MV-4-11 (cell line): ENCODE measurements at regions not wholly inside any gene's neighbourhood (a gene's known extent, or its start where the extent isn't known, plus 50 kb on each side); places are given as distances from the start of the nearest gene placed in this dataset.
"Not testable (repeated sequence)": the region's sequence is repeated elsewhere in the genome, so short reads cannot be mapped to it uniquely, and the experiment has no call there.

ENCODE experiments used
- DNase-seq: peaks from one replicate; lab custom pipeline; 2025; lab: John Stamatoyannopoulos, UW

DNA sequence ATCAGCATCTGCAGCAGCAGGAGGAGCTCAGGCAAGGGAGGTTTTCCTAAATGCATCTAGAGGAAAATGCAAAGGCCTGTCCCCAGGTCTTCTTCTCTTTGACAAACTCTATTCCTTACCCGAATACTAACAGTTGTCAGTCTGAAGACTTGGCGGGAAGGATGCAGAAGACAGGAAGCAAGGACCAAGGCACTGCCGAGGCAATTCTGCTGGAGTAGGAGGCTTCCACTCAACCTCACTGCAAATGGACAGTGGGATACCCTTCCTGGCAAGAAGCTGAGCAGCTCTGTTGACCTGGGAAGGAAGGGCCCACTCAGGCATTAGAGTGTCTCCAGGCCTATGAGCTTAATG, 373.0 kb downstream of the CCSER2 start:
- no peak for DNase-seq

DNA sequence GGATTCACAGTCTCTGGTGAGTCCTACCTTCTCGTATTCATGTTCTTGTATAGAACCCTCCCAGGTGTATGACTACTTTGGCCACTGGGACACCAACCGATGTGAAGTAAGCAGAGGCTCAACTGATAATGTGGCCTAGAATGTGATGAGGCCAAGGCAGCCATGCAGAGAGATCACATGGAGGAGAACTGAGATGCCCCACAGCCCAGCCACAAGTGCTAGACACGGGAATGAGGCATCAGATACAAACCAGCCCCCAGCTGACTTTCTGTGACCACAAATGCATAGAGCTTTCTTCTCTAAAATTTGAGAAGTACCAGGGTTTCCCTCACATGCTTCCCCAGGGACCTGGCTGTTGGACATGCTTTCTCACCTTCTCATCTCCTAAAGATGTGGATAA, 375.7 kb downstream of the CCSER2 start:
- no peak for DNase-seq

DNA sequence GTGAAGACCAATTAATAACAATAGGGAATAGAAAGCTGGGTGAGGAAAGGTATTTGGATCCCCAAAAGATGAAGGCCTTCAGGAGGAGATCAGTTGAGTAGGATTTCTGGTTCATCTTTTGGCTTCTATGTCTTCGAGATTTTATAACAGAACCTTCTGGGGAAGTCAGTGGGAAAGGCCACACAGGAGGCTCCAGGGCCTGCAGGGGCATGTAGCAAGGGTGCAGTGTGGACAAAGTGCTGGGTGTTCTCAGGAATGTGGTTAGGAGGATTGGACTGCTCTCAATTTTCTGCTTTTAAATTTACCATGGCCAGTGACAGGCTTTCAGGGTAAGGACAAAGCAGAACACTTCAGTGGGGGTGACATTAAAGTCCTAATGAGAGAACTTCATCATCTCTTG, 378.0 kb downstream of the CCSER2 start:
- no peak for DNase-seq

DNA sequence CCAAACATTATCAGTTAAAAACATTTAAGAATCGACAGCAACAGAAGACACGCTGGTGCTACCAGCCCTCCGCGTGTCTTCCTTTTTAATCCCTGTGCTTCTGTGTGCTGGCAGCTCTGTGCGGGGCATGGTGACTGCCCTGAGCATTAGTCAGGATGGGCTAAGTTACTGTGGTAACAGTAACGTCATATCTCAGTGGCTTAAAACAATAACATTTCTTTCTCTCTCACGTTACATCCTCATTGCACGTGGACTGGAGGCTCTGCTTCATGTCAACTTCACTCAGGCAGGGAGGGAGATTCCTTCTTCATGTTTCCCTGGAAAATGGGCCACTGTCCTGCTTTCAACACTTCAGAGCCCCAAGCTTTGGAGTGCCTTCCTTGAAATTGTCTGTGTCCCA, 378.5 kb downstream of the CCSER2 start:
- DNase-seq, result no peak

DNA sequence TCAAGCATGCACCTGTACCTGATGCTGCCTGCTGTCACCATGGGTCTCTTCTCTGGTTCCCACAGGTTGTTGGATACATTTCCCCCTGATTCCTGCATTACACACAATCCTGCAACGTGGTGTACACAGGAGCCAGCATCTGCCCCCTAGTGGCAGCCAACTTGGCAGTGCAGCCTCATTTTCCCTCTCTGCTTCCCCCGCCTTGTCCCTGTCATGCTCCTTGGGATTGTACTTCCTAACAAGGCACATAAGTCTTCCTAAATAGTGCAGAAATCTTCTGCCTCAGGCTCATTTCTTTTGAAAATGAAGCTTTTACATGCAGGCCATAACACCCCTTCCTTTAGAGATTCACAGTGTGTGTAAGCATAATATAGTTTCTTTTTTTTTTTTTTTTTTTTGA, 387.5 kb downstream of the CCSER2 start:
- DNase-seq, result peak; percentile 2

DNA sequence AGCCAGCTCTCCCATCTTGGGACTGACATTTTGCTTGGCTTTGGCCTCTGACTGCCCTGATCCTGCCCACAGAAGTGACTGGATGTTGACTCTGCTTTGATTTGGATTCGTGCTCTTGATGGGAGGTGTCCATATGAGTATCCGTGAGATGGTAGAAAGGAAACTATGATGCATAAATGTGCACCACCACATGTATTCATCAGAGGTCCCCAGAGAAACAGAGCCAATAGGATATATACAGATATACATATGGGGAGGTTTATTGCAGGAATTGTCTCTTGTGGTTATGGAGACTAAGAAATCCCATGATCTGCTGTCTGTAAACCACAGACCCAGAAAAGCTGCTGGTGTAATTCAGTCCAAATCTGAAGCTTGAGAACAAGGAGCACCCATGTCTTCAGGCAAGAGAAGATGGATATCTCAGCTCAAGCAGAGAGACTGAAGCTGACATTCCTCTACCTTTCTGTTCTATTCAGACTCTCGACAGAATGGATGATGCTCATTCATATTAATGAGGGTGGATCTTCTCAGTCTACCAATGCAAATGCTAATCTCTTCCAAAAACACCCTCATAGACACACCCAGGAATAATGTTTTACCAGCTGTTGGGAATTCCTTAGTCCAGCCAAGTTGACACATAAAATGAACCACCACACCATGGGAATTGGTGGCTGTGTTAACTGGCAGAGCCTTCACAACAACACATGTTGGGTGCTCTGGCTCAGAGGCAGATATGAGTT, 390.7 kb downstream of the CCSER2 start:
- DNase-seq, result no peak

DNA sequence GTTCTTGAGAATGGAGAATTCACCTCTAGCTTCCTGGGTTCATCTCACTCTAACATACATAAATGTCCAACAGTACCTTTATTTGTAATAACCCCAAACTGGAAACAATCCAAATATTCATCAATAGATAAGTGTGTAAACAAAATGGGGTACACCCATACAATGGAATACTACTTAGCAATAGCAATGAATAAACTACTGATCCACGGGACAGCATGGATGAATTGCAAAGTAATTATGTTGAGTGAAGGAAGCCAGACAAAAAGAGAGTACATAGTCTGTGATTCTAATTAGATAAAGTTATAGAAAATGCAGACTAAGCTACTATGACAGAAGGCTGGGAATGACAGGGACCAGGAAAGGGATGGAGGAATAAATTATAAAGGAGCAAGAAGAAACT, 391.3 kb downstream of the CCSER2 start:
- no peak for DNase-seq

DNA sequence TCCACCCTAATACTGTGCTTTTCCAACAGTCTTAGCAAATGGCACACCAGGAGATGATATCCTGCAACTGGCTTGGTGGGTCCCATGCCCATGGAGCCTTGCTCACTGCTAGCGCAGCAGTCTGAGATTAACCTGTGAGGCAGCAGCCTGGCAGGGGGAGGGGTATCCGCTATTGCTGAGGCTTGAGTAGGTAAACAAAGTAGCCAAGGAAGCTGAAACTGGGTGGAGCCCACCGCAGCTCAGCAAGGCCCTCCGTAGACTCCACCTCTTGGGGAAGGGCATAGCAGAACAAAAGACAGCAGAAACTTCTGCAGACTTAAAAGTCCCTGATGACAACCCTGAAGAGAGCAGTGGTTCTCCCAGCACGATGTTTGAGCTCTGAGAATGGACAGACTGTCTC, 399.0 kb downstream of the CCSER2 start:
- no peak for DNase-seq

DNA sequence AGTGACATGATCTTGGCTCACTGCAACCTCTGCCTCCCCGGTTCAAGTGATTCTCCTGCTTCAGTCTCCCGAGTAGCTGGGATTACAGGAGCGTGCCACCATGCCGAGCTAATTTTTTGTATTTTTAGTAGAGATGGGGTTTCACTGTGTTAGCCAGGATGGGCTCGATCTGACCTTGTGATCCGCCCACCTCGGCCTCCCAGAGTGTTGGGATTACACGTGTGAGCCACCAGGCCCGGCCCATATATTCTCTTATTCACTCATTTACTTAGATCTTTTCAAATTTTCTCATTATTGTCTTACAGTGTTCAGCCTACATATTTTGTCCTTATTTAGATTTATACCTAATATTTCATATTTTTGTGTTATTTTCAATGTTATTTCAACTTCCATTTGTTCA, 410.7 kb downstream of the CCSER2 start:
- DNase-seq, result not testable (repeated sequence)

DNA sequence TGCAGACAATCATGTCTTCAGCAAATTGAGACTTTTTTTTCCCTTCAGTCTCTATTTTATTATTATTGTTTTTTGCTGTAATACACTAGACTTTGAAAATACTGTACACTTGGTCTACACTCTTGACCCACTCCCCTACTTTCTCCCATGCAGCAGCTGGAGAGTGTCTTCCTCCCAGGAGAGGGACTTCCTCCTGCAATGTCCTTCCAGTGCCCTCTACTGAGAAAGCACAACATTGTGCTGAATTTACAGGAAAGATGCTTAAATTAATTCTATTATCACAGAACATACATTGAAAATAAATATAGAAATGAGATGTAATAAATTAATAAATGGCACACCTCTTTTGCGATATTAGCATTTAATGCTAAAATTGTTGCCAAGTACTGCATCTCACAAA, 411.3 kb downstream of the CCSER2 start:
- no peak for DNase-seq

DNA sequence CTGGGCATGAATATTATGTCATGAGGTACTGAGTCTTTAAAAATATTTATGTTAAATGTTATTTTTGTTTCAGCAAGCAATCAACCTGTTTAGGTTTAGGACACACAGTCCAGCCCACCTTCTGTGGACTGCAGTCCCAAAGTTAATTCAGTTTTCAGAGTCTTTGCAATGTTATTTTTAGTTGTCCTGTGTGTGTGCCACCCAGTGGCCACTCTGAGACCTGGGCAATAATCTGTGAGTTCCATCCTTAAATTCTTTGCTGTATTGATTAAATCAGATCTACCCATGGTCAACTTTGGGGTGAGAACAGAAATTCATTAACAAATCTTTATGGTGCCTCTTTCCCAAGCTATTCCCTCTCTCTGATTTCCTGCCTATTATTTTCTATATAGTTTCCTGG, 415.1 kb downstream of the CCSER2 start:
- no peak for DNase-seq

DNA sequence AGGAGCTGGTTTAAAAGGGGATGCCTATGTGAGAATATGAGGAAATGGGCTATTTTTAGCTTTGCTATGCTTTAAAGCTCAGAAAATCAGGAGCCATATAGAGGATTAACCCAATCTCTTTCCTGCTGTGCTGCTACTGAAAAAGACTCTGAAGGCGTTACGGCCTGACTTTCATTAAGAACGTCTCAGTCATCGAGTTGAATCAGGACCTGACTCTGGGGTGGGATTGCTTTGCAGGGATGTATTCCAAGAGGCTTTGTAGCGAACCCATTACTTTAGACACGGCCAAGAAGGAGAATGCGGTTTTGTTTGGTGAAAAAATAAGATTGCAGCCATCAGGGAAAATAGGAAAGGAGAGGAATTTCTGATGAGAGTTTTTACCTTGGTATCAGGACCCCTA, 426.9 kb downstream of the CCSER2 start:
- DNase-seq, result no peak

DNA sequence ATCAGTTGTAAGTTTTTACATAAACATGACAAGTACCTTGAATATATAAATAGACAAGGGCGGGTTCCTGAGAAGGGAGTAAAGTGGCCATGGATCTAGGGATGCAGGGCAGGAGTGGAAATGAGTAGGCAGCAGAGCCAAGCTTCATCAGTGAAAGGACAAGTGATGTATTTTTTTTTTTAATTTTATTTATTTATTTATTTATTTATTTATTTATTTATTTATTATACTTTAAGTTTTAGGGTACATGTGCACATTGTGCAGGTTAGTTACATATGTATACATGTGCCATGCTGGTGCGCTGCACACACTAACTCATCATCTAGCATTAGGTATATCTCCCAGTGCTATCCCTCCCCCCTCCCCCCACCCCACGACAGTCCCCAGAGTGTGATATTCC, 428.3 kb downstream of the CCSER2 start:
- not testable (repeated sequence) for DNase-seq

DNA sequence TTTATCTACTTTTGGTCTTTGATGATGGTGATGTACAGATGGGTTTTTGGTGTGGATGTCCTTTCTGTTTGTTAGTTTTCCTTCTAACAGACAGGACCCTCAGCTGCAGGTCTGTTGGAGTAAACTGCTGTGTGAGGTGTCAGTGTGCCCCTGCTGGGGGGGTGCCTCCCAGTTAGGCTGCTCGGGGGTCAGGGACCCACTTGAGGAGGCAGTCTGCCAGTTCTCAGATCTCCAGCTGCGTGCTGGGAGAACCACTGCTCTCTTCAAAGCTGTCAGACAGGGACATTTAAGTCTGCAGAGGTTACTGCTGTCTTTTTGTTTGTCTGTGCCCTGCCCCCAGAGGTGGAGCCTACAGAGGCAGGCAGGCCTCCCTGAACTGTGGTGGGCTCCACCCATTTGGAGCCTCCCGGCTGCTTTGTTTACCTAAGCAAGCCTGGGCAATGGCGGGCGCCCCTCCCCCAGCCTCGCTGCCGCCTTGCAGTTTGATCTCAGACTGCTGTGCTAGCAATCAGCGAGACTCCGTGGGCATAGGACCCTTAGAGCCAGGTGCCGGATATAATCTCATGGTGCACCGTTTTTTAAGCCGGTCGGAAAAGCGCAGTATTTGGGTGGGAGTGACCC, 433.7 kb downstream of the CCSER2 start:
- DNase-seq, result not testable (repeated sequence)

DNA sequence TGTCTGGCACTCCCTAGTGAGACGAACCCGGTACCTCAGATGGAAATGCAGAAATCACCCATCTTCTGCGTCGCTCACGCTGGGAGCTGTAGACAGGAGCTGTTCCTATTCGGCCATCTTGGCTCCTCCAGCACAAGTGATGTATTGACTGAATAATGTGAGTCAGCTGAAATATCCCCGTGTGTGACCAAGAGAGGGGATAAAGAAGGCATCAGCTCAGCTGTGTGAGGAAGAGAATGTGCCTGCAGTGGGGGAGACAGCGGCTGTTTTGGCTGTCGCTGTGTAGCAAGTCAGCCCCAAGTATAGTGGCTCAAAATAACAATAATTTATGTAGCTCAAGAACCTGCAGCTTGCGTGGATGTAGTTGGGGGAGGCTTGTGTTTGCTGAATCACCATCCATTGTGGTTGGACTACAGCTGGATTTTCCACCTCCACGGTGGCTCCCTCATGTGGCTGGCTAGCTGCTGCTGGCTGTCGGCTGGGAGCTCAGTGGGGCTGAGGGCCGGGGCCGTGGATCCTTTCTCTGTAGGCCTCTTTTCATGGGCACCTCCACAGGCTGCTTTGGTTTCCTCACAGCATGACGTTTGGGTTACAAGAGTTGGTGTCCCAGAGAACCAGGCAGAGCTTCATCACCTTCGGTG, 434.5 kb downstream of the CCSER2 start:
- DNase-seq, result no peak

DNA sequence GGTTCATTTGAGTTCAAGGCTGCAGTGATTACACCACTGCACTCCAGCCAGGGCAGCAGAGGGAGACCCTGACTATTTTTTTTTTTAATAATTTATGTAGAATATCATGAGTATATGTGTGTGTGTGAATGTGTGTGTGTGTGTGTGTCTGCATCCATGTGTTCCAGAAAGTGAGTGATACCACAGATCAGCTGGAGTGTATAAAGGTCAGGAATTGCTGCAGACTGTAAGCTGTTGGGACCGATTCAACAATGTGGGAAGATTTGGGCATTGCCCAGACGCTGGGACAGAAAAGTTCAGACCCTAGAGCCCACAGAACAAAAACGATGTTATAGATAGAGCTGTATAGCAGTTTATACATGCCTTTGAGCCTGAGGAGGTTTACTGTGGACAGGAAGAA, 435.6 kb downstream of the CCSER2 start:
- no peak for DNase-seq

DNA sequence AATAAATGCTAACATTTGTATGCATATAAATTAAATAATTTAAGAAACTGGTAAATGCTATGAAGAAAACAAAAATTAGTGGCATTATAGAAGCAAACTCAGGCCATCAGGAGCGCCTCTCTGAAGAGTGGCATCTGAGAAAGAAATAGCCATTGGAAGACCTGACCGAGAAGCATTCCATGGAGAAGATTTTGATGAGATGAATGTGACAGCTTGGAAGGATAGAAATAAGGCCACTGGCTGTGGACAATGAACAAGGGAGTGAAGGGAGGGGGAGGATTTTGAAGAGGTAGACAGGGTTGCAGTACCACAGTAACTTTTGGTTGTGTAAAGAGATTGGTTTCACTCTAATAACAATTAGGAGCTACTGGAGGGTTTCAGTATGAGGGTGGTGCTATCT, 436.7 kb downstream of the CCSER2 start:
- no peak for DNase-seq

DNA sequence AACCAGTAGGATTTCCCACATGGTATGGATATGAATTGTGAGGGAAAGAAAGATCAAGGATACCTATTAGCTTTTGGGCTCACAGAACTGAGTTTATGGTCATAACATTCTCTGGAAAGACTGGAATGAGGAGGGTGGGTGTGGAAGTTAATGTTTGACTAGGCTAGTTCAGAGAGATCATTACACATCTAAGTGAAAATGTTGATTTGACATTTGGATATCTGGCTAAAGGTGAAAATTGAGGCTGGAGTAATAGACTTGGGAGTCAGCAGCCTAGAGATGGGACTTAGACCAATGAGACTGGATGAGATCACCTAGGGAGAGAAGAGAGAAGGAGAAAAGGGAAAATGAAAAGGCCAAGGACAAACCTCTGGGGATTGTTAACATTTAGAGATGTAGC, 437.3 kb downstream of the CCSER2 start:
- no peak for DNase-seq

DNA sequence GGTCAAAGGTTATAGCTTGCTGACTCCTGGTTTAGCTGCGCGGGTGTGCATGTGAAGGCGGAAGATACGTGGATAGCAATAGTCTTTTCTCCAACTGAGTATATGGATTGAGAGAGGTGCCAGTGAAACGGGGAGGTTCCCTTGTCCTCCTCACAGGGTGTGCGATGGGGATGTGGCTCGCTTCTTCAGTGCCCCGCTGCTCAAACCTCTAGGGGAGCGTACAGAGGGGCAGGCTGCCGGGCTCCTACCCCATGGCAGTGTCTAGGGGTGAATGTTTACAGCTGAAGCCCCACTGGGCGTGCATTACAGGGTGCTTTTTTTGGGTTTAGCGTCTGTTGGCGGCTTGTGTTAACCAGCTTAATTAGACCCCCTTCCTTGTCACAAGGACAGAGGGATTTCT, 438.5 kb downstream of the CCSER2 start:
- no peak for DNase-seq

DNA sequence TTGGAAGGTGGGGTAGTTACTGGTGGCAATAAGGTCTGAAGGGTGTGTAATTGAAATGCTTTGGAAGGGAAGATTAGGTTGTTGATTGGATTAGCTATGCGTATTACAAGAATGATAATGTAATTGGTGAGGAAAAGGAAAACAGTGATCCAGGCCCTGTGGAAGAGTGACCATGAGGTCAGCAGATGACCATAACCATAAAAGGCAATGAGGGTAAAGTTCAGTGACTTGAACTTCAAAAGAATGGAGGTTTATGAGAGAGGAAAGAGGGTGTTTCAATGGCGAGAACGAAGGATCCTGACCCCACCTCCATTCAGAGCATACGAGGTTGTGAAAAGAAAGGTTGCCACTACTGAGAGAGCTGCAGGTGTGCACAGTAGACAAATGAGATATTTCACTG, 439.7 kb downstream of the CCSER2 start:
- DNase-seq, result no peak

DNA sequence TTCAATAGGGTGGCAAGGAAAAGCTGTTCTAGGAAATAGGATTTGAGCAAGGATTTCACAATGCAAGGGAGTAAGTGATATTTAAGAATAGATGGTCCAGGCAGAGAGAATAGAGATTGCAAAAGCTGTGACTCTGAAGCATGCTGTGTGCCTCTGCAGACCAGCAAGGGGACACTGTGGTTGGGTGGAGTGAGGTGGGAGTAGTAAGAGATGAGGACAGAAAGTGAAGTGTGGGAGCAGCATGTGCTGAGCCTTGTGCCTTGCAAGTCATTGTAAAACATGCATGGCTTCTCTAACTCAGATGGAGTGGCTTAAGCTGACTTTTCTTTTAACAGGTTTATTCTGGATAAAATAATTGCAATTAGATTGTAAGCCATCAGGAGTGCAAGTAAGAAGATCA, 442.4 kb downstream of the CCSER2 start:
- no peak for DNase-seq

DNA sequence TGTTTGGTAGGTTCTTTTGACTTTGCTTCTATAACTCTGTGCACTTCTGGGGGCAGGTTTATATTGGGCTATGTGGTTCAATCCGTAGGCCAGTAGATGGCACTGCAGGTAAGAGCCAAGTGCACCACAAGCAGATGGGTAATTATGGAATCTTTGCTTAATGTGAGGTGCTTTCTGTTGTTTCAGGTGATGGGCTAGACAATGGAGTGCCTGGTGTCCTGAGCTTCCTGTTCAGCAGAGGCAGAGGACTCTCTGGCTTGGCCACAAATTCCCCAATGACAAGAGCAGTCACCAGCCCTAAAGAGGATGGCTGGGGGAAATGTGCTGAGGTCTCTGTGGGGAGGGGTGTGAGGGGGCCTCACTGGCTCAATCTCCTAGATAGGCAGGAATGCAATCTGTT, 455.0 kb downstream of the CCSER2 start:
- DNase-seq, result peak; percentile 6

DNA sequence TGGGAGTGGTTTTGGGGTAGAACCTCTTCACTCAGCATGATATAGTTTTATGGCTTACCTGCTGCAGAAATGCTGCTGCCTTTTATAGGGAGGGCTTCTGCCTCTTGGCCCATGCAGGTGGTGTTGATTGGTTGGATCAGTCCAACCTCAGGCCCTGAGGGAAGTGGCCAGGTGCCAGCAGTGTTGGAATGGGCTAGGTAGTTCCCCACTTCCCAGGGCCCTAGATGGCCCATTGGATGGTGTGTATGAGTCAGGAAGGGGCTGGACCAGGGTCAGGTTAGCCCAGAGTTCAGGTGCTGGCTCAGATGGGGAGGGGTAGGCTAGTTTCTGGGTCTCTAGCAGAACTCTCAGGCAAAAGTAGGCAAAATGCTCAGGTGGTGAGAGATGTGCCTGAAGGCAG, 455.5 kb downstream of the CCSER2 start:
- DNase-seq, result no peak

DNA sequence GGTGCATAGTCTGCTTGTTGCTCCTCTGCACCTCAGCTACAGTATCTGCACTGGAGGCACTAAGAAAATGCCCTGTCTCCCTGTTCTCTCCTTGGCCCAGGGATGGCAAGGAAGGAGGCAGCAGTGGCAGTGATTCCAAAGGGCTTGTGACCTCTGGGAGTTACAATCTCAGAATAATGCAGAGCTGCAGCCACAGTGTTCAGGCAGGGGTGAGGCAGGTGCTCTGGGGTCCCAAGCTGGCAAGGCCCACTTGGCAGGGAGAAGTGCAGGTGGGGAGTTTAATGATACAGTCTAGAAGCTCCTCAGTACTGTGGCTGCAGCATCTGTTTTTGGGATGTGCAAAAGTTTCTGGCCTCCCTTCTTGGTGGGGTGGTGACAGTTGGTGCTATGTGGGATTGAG, 456.4 kb downstream of the CCSER2 start:
- no peak for DNase-seq
